Immature natural killer cell (primary cell): ENCODE measurements at regions not wholly inside any gene's neighbourhood (a gene's known extent, or its start where the extent isn't known, plus 50 kb on each side); places are given as distances from the start of the nearest gene placed in this dataset.

Experiments
- DNase-seq, 3 donors: peaks; one replicate each; pipeline ENCODE4 v3.0.0; 2022; ENCODE audit warnings: mixed read lengths in 1 of 3
- H3K27ac Mint-ChIP-seq, 6 donors: one replicate each; pipeline ENCODE4 v1.8.0; 2020; ENCODE audit warnings: mixed read lengths in 6 of 6, mild to moderate bottlenecking in 5 of 6, inconsistent platforms in 4 of 6, moderate library complexity in 3 of 6
- H3K27me3 Mint-ChIP-seq, 3 donors: one replicate each; pipeline ENCODE4 v1.8.0; 2020 to 2021; ENCODE audit warnings: low read depth in 3 of 3, mild to moderate bottlenecking in 3 of 3, mixed read lengths in 3 of 3, moderate library complexity in 3 of 3, inconsistent platforms in 1 of 3
- H3K36me3 Mint-ChIP-seq, 3 donors: one replicate each; pipeline ENCODE4 v1.8.0; 2020; ENCODE audit warnings: mixed read lengths in 3 of 3, inconsistent platforms in 2 of 3, mild to moderate bottlenecking in 2 of 3
- H3K4me1 Mint-ChIP-seq, 2 donors: one replicate each; pipeline ENCODE4 v1.8.0; 2020; ENCODE audit warnings: inconsistent platforms in 2 of 2, mild to moderate bottlenecking in 2 of 2, mixed read lengths in 2 of 2, moderate library complexity in 1 of 2
- H3K4me3 Mint-ChIP-seq, 5 donors: one replicate each; pipeline ENCODE4 v1.8.0; 2020; ENCODE audit warnings: mild to moderate bottlenecking in 5 of 5, mixed read lengths in 5 of 5, inconsistent platforms in 3 of 5, moderate library complexity in 3 of 5
- H3K9me3 Mint-ChIP-seq, 6 donors: one replicate each; pipeline ENCODE4 v1.8.0; 2020; ENCODE audit warnings: mild to moderate bottlenecking in 6 of 6, mixed read lengths in 6 of 6, inconsistent platforms in 4 of 6, moderate library complexity in 3 of 6

DNA sequence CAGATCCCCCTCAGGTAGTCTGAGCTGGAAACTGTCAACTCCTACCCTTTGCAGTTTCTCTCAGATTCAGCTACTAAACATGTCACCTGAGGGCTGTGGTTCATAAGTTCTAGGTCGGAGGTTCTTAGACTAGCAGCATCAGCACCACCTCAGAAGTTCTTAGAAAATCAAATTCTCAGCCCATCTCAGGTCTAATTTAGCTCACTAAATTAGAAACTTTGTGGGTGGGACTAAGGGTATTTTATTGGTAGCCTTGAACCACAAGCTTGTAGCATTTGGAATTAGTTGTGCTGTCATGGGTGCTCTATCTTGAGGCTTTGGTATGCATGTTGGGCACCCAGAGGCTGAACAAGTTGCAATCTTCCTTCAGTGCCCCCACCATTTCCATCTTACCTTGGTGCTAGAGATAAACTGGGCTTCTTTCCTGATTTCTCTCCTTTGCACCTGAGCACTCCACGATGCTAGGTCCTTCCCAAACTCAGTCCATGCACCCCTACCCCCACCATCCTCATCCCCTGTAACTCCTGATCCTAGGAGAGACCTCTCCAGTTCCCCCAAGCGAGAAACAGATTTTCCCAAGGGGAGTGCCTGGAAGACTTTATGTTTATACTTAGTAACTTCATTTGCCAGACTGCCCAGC is 54.2 kb downstream of the S1PR1 start:
- Mint-ChIP-seq H3K4me1 (peaks cover 56 to 75% of the 10 kb centered on the region in 2 donors), H3K27ac (peak overlapping the region; percentile 25 to 77 (median 36))
- DNase-seq: no peak

GRCh38 chr1:101291562-101292380 is 55.0 kb downstream of the S1PR1 start:
- no peaks in the 10 kb centered on the region for H3K9me3 Mint-ChIP-seq
- peaks cover 0 to 1% (median 0%) of the 10 kb centered on the region in 3 donors for H3K27me3 Mint-ChIP-seq
- DNase-seq: peak in 2 of 3 donors; percentile 32 to 42
- no peaks in the 10 kb centered on the region for H3K36me3 Mint-ChIP-seq
- peak overlapping the region; percentile 33 to 69 (median 44) for H3K4me3 Mint-ChIP-seq
- H3K27ac Mint-ChIP-seq: peak overlapping the region; percentile 25 to 76 (median 40)
- H3K4me1 Mint-ChIP-seq: peaks cover 53 to 74% of the 10 kb centered on the region in 2 donors

More for the DNA sequence above, 54.2 kb downstream of the S1PR1 start:
- Mint-ChIP-seq H3K36me3 (no peaks in the 10 kb centered on the region), H3K27me3 (peaks cover 0 to 1% (median 0%) of the 10 kb centered on the region in 3 donors), H3K4me3 (peak overlapping the region; percentile 33 to 69 (median 44)), H3K9me3 (no peaks in the 10 kb centered on the region)

- peak overlapping the region; percentile 47 to 91 (median 67) for H3K27ac Mint-ChIP-seq
- peaks cover 0 to 10% (median 0%) of the 10 kb centered on the region in 3 donors for H3K36me3 Mint-ChIP-seq
- peak overlapping the region; percentile 11 to 38 (median 23) for H3K4me3 Mint-ChIP-seq
- peak in 1 of 3 donors; percentile 46 for DNase-seq
- H3K27me3 Mint-ChIP-seq: peaks cover 0 to 1% (median 0%) of the 10 kb centered on the region in 3 donors
- no peaks in the 10 kb centered on the region for H3K9me3 Mint-ChIP-seq
- H3K4me1 Mint-ChIP-seq: peaks cover 46 to 79% of the 10 kb centered on the region in 2 donors
Measured at GRCh38 chr1:101293461-101294051, 56.7 kb downstream of the S1PR1 start.

DNA sequence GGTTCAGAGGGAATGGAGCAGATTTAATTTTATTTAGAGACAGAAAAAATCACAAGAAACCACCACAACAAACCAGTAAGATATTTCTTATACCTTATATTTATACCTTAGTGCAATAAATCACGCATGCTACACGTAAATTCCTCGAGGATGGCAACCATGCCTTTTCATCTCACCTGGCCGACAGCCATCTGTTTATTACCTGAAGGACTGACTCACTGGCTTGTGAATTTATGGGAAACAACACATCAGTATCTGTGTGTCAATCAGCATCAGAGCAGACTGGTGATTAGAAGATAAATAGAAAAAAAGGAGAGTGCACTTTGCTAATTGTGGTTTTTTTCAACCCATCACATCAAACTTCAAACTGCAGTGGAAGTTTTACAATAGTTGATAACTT is 58.4 kb downstream of the S1PR1 start:
- Mint-ChIP-seq H3K36me3 (peaks cover 0 to 10% (median 2%) of the 10 kb centered on the region in 3 donors), H3K4me3 (no peak overlapping the region), H3K27ac (peak overlapping the region; percentile 11 to 68 (median 49)), H3K9me3 (no peaks in the 10 kb centered on the region), H3K27me3 (peaks cover 0 to 1% (median 0%) of the 10 kb centered on the region in 3 donors), H3K4me1 (peaks cover 49 to 81% of the 10 kb centered on the region in 2 donors)
- DNase-seq: no peak

DNA sequence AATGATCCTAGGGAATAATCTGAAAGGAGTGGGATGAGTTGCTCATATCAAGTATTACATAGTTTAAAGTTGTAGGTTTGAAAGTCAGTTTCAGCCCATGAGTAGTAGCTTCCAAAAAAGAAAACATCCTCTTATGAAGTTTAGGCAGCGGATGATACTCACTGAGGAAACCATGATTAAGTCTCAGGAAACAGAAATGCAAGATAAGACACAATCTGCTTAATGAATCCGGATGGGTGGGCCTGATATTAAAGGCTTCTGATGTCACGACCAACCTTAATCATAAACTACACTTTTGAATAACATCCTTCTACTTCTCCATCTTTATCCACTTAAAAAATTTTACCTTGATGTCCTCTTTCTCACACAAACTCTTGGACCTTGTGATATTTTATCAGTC is 61.8 kb downstream of the S1PR1 start:
- no peak for DNase-seq
- Mint-ChIP-seq H3K4me3 (no peak overlapping the region), H3K9me3 (no peaks in the 10 kb centered on the region), H3K27ac (no peak overlapping the region), H3K27me3 (peaks cover 2 to 3% (median 3%) of the 10 kb centered on the region in 3 donors), H3K36me3 (peaks cover 5 to 15% (median 11%) of the 10 kb centered on the region in 3 donors), H3K4me1 (peaks cover 22 to 57% of the 10 kb centered on the region in 2 donors)

- Mint-ChIP-seq H3K4me1 (peaks cover 18 to 52% of the 10 kb centered on the region in 2 donors), H3K36me3 (peaks cover 5 to 15% (median 11%) of the 10 kb centered on the region in 3 donors), H3K9me3 (no peaks in the 10 kb centered on the region), H3K4me3 (no peak overlapping the region), H3K27ac (no peak overlapping the region), H3K27me3 (peaks cover 2 to 3% (median 3%) of the 10 kb centered on the region in 3 donors)
- no peak for DNase-seq
Measured at GRCh38 chr1:101299141-101299540, 62.3 kb downstream of the S1PR1 start.

GRCh38 chr1:101299710-101300109 is 62.9 kb downstream of the S1PR1 start:
- no peak overlapping the region for H3K4me3 Mint-ChIP-seq
- no peaks in the 10 kb centered on the region for H3K9me3 Mint-ChIP-seq
- no peak for DNase-seq
- peaks cover 18 to 52% of the 10 kb centered on the region in 2 donors for H3K4me1 Mint-ChIP-seq
- peaks cover 2 to 3% (median 3%) of the 10 kb centered on the region in 3 donors for H3K27me3 Mint-ChIP-seq
- H3K36me3 Mint-ChIP-seq: peaks cover 5 to 15% (median 11%) of the 10 kb centered on the region in 3 donors
- H3K27ac Mint-ChIP-seq: no peak overlapping the region

DNA sequence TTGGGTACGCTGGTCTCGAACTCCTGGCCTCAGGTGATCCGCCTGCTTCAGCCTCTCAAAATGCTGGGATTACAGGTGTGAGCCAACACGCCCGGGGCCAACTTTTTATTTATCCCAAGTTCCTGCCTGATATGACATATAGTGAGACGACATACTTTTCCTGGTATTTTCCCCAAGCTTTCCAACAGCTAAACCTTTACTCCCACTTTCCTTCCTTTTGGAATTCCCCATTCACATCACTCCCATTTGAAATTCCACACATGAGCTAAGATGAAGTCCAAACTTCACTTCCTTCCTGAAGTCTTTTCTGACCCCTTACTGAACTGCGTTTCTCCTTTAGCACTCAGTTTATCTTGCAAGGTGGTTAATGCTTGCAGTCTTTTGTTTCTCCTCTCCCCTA is 64.1 kb downstream of the S1PR1 start:
- Mint-ChIP-seq H3K36me3 (peaks cover 5 to 15% (median 11%) of the 10 kb centered on the region in 3 donors), H3K27ac (no peak overlapping the region), H3K27me3 (peaks cover 2 to 3% (median 3%) of the 10 kb centered on the region in 3 donors), H3K9me3 (no peaks in the 10 kb centered on the region), H3K4me3 (no peak overlapping the region), H3K4me1 (peaks cover 20 to 47% of the 10 kb centered on the region in 2 donors)
- DNase-seq: no peak

DNA sequence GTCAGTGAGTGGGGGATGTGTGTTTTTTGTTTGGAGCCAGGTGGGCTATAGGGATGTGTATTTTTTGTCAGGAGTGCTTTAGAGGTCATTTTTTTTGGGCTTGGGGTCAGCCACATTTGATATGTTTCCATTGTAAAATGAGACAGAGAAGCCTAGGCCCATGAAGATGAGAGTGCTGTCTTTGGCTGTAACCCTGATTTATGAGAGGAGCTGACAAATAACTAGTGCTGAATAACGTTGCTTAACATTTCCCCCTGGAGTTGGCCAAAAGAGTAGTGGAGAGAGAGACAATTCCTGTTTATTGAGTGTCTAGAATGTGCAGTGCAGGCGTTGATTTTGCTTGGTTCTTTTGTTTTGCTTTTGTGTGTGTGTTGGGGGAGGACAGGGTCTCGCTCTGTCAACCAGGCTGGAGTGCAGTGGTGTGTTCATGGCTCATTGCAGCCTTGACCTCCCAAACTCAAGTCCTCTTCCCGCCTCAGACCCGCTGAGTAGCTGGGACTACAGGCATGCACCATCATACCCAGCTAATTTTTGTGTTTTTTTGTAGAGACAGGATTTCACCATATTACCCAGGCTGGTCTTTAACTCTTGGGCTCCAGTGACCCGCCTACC is 64.7 kb downstream of the S1PR1 start:
- peaks cover 2 to 3% (median 3%) of the 10 kb centered on the region in 3 donors for H3K27me3 Mint-ChIP-seq
- peaks cover 17 to 43% of the 10 kb centered on the region in 2 donors for H3K4me1 Mint-ChIP-seq
- DNase-seq: no peak
- peak overlapping the region in 1 of 6 donors; percentile 67 for H3K27ac Mint-ChIP-seq
- peaks cover 5 to 15% (median 11%) of the 10 kb centered on the region in 3 donors for H3K36me3 Mint-ChIP-seq
- H3K9me3 Mint-ChIP-seq: no peaks in the 10 kb centered on the region
- no peak overlapping the region for H3K4me3 Mint-ChIP-seq

DNA sequence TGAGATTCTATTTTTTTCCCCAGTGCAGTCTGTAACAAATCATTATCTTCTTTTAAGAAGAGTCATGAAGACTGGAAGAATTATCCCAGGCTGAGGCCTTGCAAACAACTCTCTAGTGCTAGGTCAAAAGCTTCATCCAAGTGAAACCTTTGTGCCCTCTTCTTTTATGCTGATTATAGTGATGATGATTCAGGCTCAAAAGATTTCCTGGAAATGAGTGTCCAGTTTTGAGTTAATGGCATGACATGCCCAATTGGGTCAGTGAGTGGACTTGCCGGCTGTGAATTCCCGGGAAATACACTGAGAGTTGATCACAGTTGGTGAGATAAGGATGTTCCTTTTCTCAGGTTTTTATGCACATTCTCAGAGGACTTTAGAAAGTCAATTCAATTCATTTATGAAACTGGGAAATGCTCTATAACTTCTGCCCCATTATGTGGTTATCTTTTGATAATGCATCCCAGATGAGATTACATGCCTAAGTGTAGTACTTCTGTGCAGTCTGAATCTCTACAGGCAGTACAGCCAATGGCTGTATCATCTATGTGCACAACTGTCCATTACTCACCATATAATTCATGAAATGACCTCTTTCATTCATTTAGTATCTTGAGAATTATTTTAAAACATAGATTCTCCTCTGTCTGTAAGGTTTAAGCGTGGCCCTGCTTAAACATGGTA is 66.2 kb downstream of the S1PR1 start:
- peaks cover 3% of the 10 kb centered on the region in 3 donors for H3K27me3 Mint-ChIP-seq
- no peak overlapping the region for H3K27ac Mint-ChIP-seq
- H3K4me1 Mint-ChIP-seq: peaks cover 31 to 46% of the 10 kb centered on the region in 2 donors
- no peak overlapping the region for H3K4me3 Mint-ChIP-seq
- H3K36me3 Mint-ChIP-seq: peaks cover 5 to 16% (median 13%) of the 10 kb centered on the region in 3 donors
- no peaks in the 10 kb centered on the region for H3K9me3 Mint-ChIP-seq
- no peak for DNase-seq

GRCh38 chr1:101307985-101308689 is 71.3 kb downstream of the S1PR1 start:
- H3K4me1 Mint-ChIP-seq: peaks cover 73 to 75% of the 10 kb centered on the region in 2 donors
- H3K9me3 Mint-ChIP-seq: no peaks in the 10 kb centered on the region
- peak overlapping the region; percentile 93 to 98 (median 97) for H3K27ac Mint-ChIP-seq
- peaks cover 3 to 19% (median 3%) of the 10 kb centered on the region in 3 donors for H3K27me3 Mint-ChIP-seq
- peak overlapping the region; percentile 73 to 91 (median 86) for H3K4me3 Mint-ChIP-seq
- peak; percentile 43 to 62 (median 48) for DNase-seq
- peaks cover 0 to 6% (median 3%) of the 10 kb centered on the region in 3 donors for H3K36me3 Mint-ChIP-seq

DNA sequence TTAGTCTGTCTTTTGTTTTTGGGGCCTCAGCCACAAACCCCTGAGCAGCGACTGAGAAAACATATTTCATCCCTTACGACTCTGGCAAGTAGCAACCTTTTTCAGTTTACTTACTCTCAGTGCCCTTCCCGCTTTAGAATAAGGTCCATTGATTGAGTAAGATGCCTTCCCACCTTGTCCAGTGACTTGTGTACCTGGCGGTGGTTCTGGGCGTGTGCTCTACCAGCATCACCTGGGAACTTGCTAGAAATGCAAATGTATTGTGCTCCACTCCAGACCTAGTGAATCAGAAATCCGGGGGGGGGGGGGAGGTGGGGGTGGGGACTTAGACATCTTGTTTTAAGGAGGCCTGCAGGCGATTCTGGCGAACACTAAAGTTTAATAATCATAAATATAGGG is 72.1 kb downstream of the S1PR1 start:
- peaks cover 3 to 19% (median 3%) of the 10 kb centered on the region in 3 donors for H3K27me3 Mint-ChIP-seq
- peaks cover 81 to 83% of the 10 kb centered on the region in 2 donors for H3K4me1 Mint-ChIP-seq
- H3K27ac Mint-ChIP-seq: peak overlapping the region; percentile 93 to 98 (median 97)
- H3K9me3 Mint-ChIP-seq: no peaks in the 10 kb centered on the region
- H3K36me3 Mint-ChIP-seq: peaks cover 0 to 5% (median 3%) of the 10 kb centered on the region in 3 donors
- no peak for DNase-seq
- peak overlapping the region; percentile 73 to 91 (median 86) for H3K4me3 Mint-ChIP-seq
